ENCODE measurements at regions not wholly inside any gene's neighbourhood (a gene's known extent, or its start where the extent isn't known, plus 50 kb on each side); places are given as distances from the start of the nearest gene placed in this dataset.

GRCh38 chr5:172569861-172570558 is 71.1 kb upstream of the NEURL1B start:
- TF ChIP-seq CTCF (IDR thresholded peaks at IDR 0.05; ENCODE audit: poor library complexity), result no peak
- TF ChIP-seq EZH2 (IDR thresholded peaks at IDR 0.05; ENCODE audit: borderline replicate concordance), result no peak
